Omental fat pad (tissue), 3 donors: ENCODE measurements at regions not wholly inside any gene's neighbourhood (a gene's known extent, or its start where the extent isn't known, plus 50 kb on each side); places are given as distances from the start of the nearest gene placed in this dataset.

Experiments used
- ATAC-seq: fragments of 150-250 bp; one replicate; pipeline ENCODE4 v1.9.1; 2016; ENCODE audit warnings: mild to moderate bottlenecking, moderate library complexity; ENCODE audit not compliant: low FRiP score
- DNase-seq: peaks from one replicate; pipeline ENCODE4 v3.0.0-alpha.2; 2019; ENCODE audit warnings: low spot score
- CTCF ChIP-seq, 3 donors: fragments of 450-650 bp; IDR thresholded peaks; one replicate each; pipeline ENCODE4 v1.5.1; 2016 to 2017; ENCODE audit warnings: antibody characterized with exemption in 3 of 3, mild to moderate bottlenecking in 3 of 3, moderate library complexity in 2 of 3

DNA sequence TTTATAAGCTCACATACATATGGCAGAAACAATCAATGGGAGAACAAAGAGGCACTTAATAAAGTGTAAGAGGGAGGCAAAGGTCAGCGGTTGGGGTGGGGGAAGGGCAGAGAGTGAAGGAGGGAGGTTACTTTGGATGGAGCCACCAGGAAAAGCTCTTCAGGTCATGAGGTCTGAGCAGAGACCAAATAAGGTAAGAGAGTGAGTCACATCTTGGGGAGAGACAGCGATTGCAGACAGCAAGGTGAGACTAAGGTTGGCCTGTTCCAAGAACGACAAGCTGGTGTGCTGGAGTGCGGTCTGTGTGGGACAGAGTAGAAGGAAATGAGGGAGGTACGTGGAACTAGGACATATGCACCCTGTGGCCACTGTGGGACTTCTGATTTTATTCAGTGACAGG lies 74.3 kb upstream of the TOMM7 start:
- TF ChIP-seq CTCF (IDR thresholded peaks at IDR 0.05) = no peak
- ATAC-seq (no peak), DNase-seq (no peak)

DNA sequence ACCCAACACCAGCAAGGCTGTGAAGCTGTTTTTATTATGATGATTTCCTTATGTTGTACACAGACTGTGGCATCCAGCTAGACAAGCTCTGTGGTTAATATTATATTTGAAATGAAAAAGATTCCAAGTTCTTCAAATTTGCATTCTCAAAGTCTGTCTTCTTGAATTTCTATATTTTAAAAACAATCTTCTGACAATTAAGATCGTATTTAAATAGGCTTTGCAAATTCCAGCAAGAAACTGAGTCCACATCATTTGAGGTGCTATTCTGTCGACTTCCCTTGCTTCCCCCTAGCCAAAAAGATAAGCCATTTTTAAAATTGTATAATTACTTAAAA lies 73.1 kb upstream of the TOMM7 start:
- no peak for DNase-seq
- TF ChIP-seq CTCF (IDR thresholded peaks at IDR 0.05) = no peak
- no peak for ATAC-seq

GRCh38 chr7:22895140-22895827 lies 72.6 kb upstream of the TOMM7 start:
- no peak for TF ChIP-seq CTCF (IDR thresholded peaks at IDR 0.05)
- DNase-seq (no peak), ATAC-seq (no peak)

DNA sequence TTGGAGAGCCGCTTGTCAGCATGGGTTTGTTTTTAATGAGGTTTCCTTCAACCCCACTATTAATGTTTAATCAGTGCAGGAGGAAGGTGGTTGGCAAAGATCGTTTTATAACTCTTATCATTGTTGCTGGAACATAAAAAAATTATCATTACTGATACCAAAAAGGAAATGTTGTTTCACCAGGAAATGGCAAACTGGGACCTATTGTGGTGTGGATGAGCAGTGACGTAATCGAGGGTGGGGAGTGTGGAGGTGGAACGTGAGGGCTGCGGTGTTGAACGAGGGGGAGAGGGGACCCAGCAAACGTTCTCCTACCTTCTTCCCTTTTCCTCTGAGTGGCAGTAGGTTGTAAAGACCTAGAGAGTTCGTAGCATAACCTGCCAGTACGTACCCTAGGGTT lies 71.9 kb upstream of the TOMM7 start:
- ATAC-seq (no peak), DNase-seq (no peak)
- TF ChIP-seq CTCF (IDR thresholded peaks at IDR 0.05) = no peak

DNA sequence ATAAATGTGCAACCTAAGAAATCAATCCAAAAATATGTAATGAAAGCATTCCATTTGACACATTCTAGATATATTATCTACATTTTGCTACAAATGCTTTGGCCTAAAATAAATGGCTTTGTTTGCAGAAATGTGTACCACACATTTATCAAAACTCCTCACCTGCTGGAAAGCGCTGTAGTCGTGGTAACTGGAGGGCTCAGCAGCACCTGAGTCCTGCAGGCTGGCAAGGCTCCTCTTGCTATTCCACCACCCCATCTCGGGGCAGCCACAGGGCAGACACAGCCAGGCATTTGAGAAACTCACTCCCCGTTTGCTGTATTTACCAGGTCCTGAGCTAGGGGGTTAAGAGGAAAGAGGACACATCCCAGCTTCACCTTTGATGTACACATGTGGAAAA lies 68.1 kb upstream of the TOMM7 start:
- ATAC-seq = no peak
- DNase-seq = no peak
- TF ChIP-seq CTCF (IDR thresholded peaks at IDR 0.05) = no peak

DNA sequence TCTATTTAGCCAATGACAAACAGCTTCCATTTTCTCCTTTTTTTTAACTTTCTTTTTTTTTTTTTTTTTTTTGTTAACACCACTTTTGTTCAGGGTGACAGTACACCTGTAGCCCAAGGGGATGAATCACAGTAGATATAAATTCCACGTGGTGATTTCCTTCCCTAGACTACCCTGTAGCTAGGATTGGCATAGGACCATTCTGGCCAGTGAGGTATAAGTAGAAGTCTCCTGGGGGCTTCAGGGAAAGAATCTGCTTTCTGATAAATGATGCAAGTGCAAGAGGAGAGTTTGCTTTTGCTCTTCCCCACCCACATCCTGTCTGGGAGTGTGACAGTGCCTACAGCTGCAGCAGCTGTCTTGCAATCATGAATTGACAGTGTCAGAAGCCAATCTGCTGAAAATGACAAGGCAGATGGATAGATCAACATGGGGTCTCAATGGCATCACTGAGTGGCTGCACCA lies 63.2 kb upstream of the TOMM7 start:
- TF ChIP-seq CTCF (IDR thresholded peaks at IDR 0.05) = no peak
- DNase-seq (no peak), ATAC-seq (no peak)

DNA sequence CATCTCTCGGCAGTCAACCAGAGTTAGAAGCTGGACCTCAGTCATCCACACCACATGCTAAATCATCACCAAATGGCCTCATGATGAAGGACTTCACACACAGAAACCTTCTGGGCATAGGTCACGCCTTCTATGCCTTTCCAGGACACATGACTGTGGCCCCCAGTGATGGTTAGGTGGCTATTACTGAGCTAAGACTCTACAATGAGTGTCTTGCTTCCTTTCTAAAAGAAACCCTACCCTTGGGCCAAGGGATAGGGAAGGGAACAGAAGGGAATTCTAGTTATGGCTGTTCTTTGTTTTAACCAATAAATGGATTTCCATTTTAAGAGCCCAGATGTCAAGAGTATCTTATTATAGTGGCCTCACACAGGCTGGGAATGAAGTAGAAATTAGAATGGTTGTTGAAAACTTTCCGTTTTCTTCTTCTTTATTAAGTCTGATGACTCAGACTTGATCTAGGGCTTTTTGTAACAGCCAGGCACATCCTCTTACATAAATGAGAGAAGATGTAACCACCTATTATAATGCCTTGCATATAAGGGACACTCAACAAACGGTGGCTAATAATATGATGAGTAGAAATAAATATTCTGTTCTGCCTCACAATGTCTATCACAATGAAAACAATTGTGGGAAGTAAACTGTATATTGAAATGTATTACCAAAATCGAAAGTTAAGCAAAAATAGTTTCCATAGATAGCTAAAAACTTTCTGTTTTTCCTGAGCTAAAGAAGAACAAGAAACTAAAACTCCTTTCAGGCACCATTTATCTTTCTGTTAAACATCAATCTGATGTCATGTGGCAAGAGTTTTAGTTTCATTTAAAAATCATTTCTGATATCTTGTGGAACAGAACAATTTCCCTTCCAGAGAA lies 62.5 kb upstream of the TOMM7 start:
- no peak for TF ChIP-seq CTCF (IDR thresholded peaks at IDR 0.05)
- DNase-seq = no peak
- ATAC-seq = no peak
